ENCODE measurements at regions not wholly inside any gene's neighbourhood (a gene's known extent, or its start where the extent isn't known, plus 50 kb on each side); places are given as distances from the start of the nearest gene placed in this dataset.

- TF ChIP-seq ZNF142 (CRISPR knock-in tag; IDR thresholded peaks at IDR 0.05) (no peak), ZNF281 (CRISPR knock-in tag; IDR thresholded peaks at IDR 0.05; ENCODE audit: borderline replicate concordance) (no peak), ASH2L (IDR thresholded peaks at IDR 0.05; ENCODE audit: insufficient read length, low read depth, low read length) (no peak), RFXAP (CRISPR knock-in tag; IDR thresholded peaks at IDR 0.05; ENCODE audit: borderline replicate concordance) (no peak), CBX2 (IDR thresholded peaks at IDR 0.05; ENCODE audit: low read depth, low read length) (no peak), CBX2 (CRISPR knock-in tag; IDR thresholded peaks at IDR 0.05; ENCODE audit: low read depth) (peak; percentile 87; the same call in 1 of the 2 replicates), FOXC1 (CRISPR knock-in tag; IDR thresholded peaks at IDR 0.05; ENCODE audit: borderline replicate concordance) (peak; percentile 92), ZNF343 (CRISPR knock-in tag; IDR thresholded peaks at IDR 0.05) (peak; percentile 77), ZNF232 (CRISPR knock-in tag; IDR thresholded peaks at IDR 0.05; ENCODE audit: borderline replicate concordance) (peak; percentile 25; the same call in 1 of the 2 replicates), ZFP36L2 (CRISPR knock-in tag; IDR thresholded peaks at IDR 0.05) (peak; percentile 38; the same call in 1 of the 2 replicates), HNRNPL (IDR thresholded peaks at IDR 0.05; ENCODE audit: low read depth, low read length) (no peak), HCFC1 (IDR thresholded peaks at IDR 0.05; ENCODE audit: low read depth, low read length) (peak; percentile 22; the same call in 1 of the 2 replicates), TFDP1 (CRISPR knock-in tag; IDR thresholded peaks at IDR 0.05; ENCODE audit: borderline replicate concordance) (peak; percentile 72), TFAP4 (IDR thresholded peaks at IDR 0.05; ENCODE audit: borderline replicate concordance, low read depth) (no peak), PHF20 (CRISPR knock-in tag; IDR thresholded peaks at IDR 0.05) (0 out of 2 replicates have a peak, but pooled peaks have one; percentile 38), MTA3 (CRISPR knock-in tag; IDR thresholded peaks at IDR 0.05) (no peak), CENPT (CRISPR knock-in tag; IDR thresholded peaks at IDR 0.05; ENCODE audit: low read depth) (no peak), FOXA1 (IDR thresholded peaks at IDR 0.05) (no peak), FOXA1 (CRISPR knock-in tag; IDR thresholded peaks at IDR 0.05) (peak; percentile 2; the same call in 1 of the 2 replicates), ZFP62 (CRISPR knock-in tag; IDR thresholded peaks at IDR 0.05) (no peak)
Measured at GRCh38 chr20:2206957-2207769, 88.6 kb upstream of the TGM3 start (continued).

Measured in HepG2 (cell line).